Astrocyte (in vitro differentiated cells and primary cell): ENCODE measurements at regions not wholly inside any gene's neighbourhood (a gene's known extent, or its start where the extent isn't known, plus 50 kb on each side); places are given as distances from the start of the nearest gene placed in this dataset.

Experiments
- DNase-seq: peaks from one replicate; pipeline ENCODE4 v3.0.0-alpha.2; 2010; ENCODE audit warnings: low read depth
- FAIRE-seq: peaks from 2 replicates; lab custom pipeline; 2011; peaks lifted over from hg19 to GRCh38; lab: Jason Lieb, UNC
- H2AFZ ChIP-seq: 2 replicates; pipeline ENCODE4 v1.6.0; 2012; ENCODE audit warnings: low read depth, low read length, inconsistent platforms
- H3K27ac ChIP-seq: 2 replicates; pipeline ENCODE4 v1.5.1; 2011; ENCODE audit warnings: low read depth, low read length, inconsistent platforms
- H3K27me3 ChIP-seq: 2 replicates; pipeline ENCODE4 v1.6.0; 2011; ENCODE audit warnings: low read length, inconsistent platforms; ENCODE audit not compliant: insufficient read depth
- H3K36me3 ChIP-seq: 2 replicates; pipeline ENCODE4 v1.5.1; 2011; ENCODE audit warnings: low read length, inconsistent platforms; ENCODE audit not compliant: insufficient read depth
- H3K4me1 ChIP-seq: 2 replicates; pipeline ENCODE4 v1.5.1; 2011; ENCODE audit warnings: low read length, inconsistent platforms; ENCODE audit not compliant: insufficient read depth
- H3K4me2 ChIP-seq: 2 replicates; pipeline ENCODE4 v1.6.0; 2012; ENCODE audit warnings: low read length, inconsistent platforms
- H3K4me3 ChIP-seq: 2 replicates; pipeline ENCODE4 v1.5.1; 2011; ENCODE audit warnings: low read depth, mild to moderate bottlenecking, low read length, inconsistent platforms; ENCODE audit not compliant: insufficient read depth
- H3K79me2 ChIP-seq: 2 replicates; pipeline ENCODE4 v1.6.0; 2012; ENCODE audit warnings: mild to moderate bottlenecking, low read length, inconsistent platforms; ENCODE audit not compliant: insufficient read depth
- H3K9ac ChIP-seq: 2 replicates; pipeline ENCODE4 v1.6.0; 2012; ENCODE audit warnings: mild to moderate bottlenecking, low read length, inconsistent platforms
- H3K9me3 ChIP-seq: 2 replicates; pipeline ENCODE4 v1.5.1; 2012; ENCODE audit warnings: low read depth, mild to moderate bottlenecking, low read length, inconsistent platforms; ENCODE audit not compliant: insufficient read depth
- H4K20me1 ChIP-seq: 2 replicates; pipeline ENCODE4 v1.6.0; 2012; ENCODE audit warnings: low read length, inconsistent platforms; ENCODE audit not compliant: insufficient read depth
- H3K27ac Mint-ChIP-seq: one replicate; pipeline ENCODE4 v1.8.0; 2021; ENCODE audit warnings: mild to moderate bottlenecking, mixed read lengths; ENCODE audit not compliant: unreplicated experiment
- H3K27me3 Mint-ChIP-seq: one replicate; pipeline ENCODE4 v1.8.0; 2021; ENCODE audit warnings: low read depth, mixed read lengths; ENCODE audit not compliant: unreplicated experiment
- H3K36me3 Mint-ChIP-seq: one replicate; pipeline ENCODE4 v1.8.0; 2021; ENCODE audit warnings: low read depth, mixed read lengths; ENCODE audit not compliant: unreplicated experiment
- H3K4me1 Mint-ChIP-seq: one replicate; pipeline ENCODE4 v1.8.0; 2021; ENCODE audit warnings: low read depth, mixed read lengths; ENCODE audit not compliant: unreplicated experiment
- H3K4me3 Mint-ChIP-seq: one replicate; pipeline ENCODE4 v1.8.0; 2021; ENCODE audit warnings: mild to moderate bottlenecking, moderate library complexity, mixed read lengths; ENCODE audit not compliant: unreplicated experiment
- H3K9me3 Mint-ChIP-seq: one replicate; pipeline ENCODE4 v1.8.0; 2021; ENCODE audit warnings: mild to moderate bottlenecking, mixed read lengths; ENCODE audit not compliant: unreplicated experiment
- EZH2 ChIP-seq: IDR thresholded peaks from 2 replicates; pipeline ENCODE4 v1.6.1; 2012; ENCODE audit warnings: mild to moderate bottlenecking, low read length, inconsistent platforms; ENCODE audit not compliant: insufficient read depth
- TF ChIP-seq, protein P1 (sequence below): IDR thresholded peaks from 2 replicates; pipeline ENCODE4 v1.5.1; 2011; ENCODE audit warnings: low read depth, mild to moderate bottlenecking, inconsistent platforms, low read length, moderate library complexity; ENCODE audit not compliant: insufficient read depth

DNA sequence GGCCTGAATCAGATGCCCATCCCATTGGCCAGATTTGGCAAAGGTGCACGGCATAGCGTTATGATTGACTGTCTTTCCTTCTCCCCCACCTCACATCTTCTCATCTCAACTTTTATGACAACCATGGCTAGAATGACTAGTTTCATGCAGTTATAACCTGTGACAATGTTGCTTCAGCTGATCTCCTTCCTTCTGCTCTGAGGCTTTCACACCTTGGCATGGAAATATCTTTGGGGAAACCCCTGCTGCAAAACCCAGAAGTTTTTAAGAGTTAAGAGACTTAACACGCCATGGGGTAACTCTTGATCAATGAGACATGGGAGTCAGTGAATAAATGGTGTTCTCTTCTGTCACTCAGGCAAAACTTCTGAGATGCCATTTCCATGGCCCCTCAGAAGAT is 290.7 kb upstream of the MDFIC2 start:
- no peak for TF ChIP-seq EZH2
- TF ChIP-seq, protein P1, sequence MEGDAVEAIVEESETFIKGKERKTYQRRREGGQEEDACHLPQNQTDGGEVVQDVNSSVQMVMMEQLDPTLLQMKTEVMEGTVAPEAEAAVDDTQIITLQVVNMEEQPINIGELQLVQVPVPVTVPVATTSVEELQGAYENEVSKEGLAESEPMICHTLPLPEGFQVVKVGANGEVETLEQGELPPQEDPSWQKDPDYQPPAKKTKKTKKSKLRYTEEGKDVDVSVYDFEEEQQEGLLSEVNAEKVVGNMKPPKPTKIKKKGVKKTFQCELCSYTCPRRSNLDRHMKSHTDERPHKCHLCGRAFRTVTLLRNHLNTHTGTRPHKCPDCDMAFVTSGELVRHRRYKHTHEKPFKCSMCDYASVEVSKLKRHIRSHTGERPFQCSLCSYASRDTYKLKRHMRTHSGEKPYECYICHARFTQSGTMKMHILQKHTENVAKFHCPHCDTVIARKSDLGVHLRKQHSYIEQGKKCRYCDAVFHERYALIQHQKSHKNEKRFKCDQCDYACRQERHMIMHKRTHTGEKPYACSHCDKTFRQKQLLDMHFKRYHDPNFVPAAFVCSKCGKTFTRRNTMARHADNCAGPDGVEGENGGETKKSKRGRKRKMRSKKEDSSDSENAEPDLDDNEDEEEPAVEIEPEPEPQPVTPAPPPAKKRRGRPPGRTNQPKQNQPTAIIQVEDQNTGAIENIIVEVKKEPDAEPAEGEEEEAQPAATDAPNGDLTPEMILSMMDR: no peak
- H3K79me2 ChIP-seq: no peaks in the 10 kb centered on the region
- no peaks in the 10 kb centered on the region for H3K9me3 Mint-ChIP-seq
- no peak overlapping the region for H3K4me3 ChIP-seq
- no peaks in the 10 kb centered on the region for H3K27me3 Mint-ChIP-seq
- H3K4me3 Mint-ChIP-seq: no peak overlapping the region
- no peaks in the 10 kb centered on the region for H3K4me1 Mint-ChIP-seq
- no peaks in the 10 kb centered on the region for H4K20me1 ChIP-seq
- no peak overlapping the region for H3K27ac ChIP-seq
- H3K36me3 Mint-ChIP-seq: no peaks in the 10 kb centered on the region
- H3K27ac Mint-ChIP-seq: no peak overlapping the region
- H3K9me3 ChIP-seq: no peaks in the 10 kb centered on the region
- FAIRE-seq (no peak), DNase-seq (no peak)
- H3K9ac ChIP-seq: no peak overlapping the region
- H2AFZ ChIP-seq: no peak overlapping the region
- no peak overlapping the region for H3K4me2 ChIP-seq
- H3K36me3 ChIP-seq: no peaks in the 10 kb centered on the region
- no peaks in the 10 kb centered on the region for H3K4me1 ChIP-seq
- no peaks in the 10 kb centered on the region for H3K27me3 ChIP-seq

DNA sequence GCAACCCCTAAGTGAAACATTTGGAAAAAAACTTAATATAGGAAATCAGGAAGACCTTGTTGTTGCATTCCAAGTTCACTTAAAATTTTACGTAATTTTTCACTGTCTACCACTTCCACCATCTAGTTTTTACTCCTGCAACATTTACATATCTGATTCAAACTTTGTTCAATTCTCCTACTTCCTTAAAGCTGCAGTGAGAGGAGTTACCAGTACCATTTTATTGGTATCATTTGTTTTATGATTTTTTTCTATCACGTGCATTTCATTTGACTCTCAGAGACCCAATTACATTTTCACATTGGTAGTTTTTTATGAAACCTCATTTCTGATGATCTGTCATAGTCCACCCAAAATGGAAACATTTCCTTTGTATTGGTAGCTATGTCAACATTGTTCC is 284.9 kb upstream of the MDFIC2 start:
- Histone ChIP-seq H3K27me3 (no peaks in the 10 kb centered on the region), H4K20me1 (no peaks in the 10 kb centered on the region), H3K36me3 (no peaks in the 10 kb centered on the region), H3K9me3 (no peaks in the 10 kb centered on the region), H3K4me3 (no peak overlapping the region), H2AFZ (no peak overlapping the region), H3K27ac (no peak overlapping the region), H3K9ac (no peak overlapping the region), H3K4me1 (no peaks in the 10 kb centered on the region), H3K79me2 (no peaks in the 10 kb centered on the region), H3K4me2 (no peak overlapping the region)
- no peaks in the 10 kb centered on the region for H3K4me1 Mint-ChIP-seq
- TF ChIP-seq EZH2: no peak
- TF ChIP-seq, protein P1: no peak
- FAIRE-seq (no peak), DNase-seq (no peak)
- no peaks in the 10 kb centered on the region for H3K36me3 Mint-ChIP-seq
- H3K9me3 Mint-ChIP-seq: no peaks in the 10 kb centered on the region
- H3K27me3 Mint-ChIP-seq: no peaks in the 10 kb centered on the region
- H3K27ac Mint-ChIP-seq: no peak overlapping the region
- no peak overlapping the region for H3K4me3 Mint-ChIP-seq

DNA sequence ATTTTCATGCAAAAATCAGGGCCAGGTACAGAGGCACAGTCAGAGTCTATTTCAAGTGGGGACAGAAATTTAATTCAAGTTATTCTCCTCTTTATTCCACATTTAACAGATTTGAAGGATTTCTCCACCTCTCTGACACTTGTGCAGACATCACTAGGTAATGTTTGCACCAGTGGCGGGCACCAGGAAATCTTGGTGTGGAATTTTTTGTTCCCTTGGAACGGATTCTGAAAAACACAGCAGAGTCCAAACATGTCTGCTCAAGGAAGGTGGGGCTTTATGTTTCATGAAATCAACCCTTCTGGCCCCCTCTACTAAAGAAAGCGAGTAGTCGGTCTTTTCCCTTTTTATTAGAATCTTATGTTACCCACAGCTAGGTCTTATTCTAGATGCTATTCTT is 271.2 kb upstream of the MDFIC2 start:
- no peak for FAIRE-seq
- Histone ChIP-seq H4K20me1 (no peaks in the 10 kb centered on the region), H3K4me1 (no peaks in the 10 kb centered on the region), H3K9me3 (no peaks in the 10 kb centered on the region), H3K4me3 (no peak overlapping the region), H2AFZ (no peak overlapping the region), H3K79me2 (no peaks in the 10 kb centered on the region), H3K4me2 (no peak overlapping the region), H3K36me3 (no peaks in the 10 kb centered on the region), H3K27ac (no peak overlapping the region), H3K9ac (no peak overlapping the region), H3K27me3 (no peaks in the 10 kb centered on the region)
- H3K27me3 Mint-ChIP-seq: no peaks in the 10 kb centered on the region
- no peak for DNase-seq
- no peaks in the 10 kb centered on the region for H3K9me3 Mint-ChIP-seq
- TF ChIP-seq, protein P1: no peak
- TF ChIP-seq EZH2: no peak
- H3K27ac Mint-ChIP-seq: no peak overlapping the region
- H3K4me1 Mint-ChIP-seq: no peaks in the 10 kb centered on the region
- no peak overlapping the region for H3K4me3 Mint-ChIP-seq
- H3K36me3 Mint-ChIP-seq: no peaks in the 10 kb centered on the region
